GM23248 (cell line): ENCODE measurements at regions not wholly inside any gene's neighbourhood (a gene's known extent, or its start where the extent isn't known, plus 50 kb on each side); places are given as distances from the start of the nearest gene placed in this dataset.

Experiments used
- DNase-seq: peaks from one replicate; pipeline ENCODE4 v3.0.0-alpha.2; 2015
- H2AFZ ChIP-seq: fragments of 200-600 bp; sonication (generic); 2 replicates; pipeline ENCODE4 v1.6.1; 2016; ENCODE audit warnings: antibody characterized with exemption
- H3F3A ChIP-seq: fragments of 200-600 bp; sonication (generic); 2 replicates; pipeline ENCODE4 v1.6.1; 2016; ENCODE audit warnings: mild to moderate bottlenecking, antibody characterized with exemption, mixed run types; ENCODE audit not compliant: insufficient read depth
- H3K27ac ChIP-seq: fragments of 200-600 bp; sonication (generic); 2 replicates; pipeline ENCODE4 v1.5.1; 2016; ENCODE audit warnings: mild to moderate bottlenecking
- H3K27me3 ChIP-seq: fragments of 200-600 bp; sonication (generic); replicated peaks from 2 replicates; pipeline ENCODE4 v1.6.1; 2016; ENCODE audit warnings: mild to moderate bottlenecking; ENCODE audit not compliant: insufficient read depth
- H3K36me3 ChIP-seq: fragments of 200-600 bp; sonication (generic); 2 replicates; pipeline ENCODE4 v1.6.1; 2016; ENCODE audit warnings: low read depth, mild to moderate bottlenecking
- H3K4me1 ChIP-seq: fragments of 200-600 bp; sonication (generic); 2 replicates; pipeline ENCODE4 v1.6.1; 2016; ENCODE audit warnings: mild to moderate bottlenecking; ENCODE audit not compliant: insufficient read depth
- H3K4me2 ChIP-seq: fragments of 200-600 bp; sonication (generic); one replicate; pipeline ENCODE4 v1.6.1; 2016; ENCODE audit warnings: mild to moderate bottlenecking; ENCODE audit not compliant: unreplicated experiment
- H3K4me3 ChIP-seq: fragments of 200-600 bp; sonication (generic); 2 replicates; pipeline ENCODE4 v1.5.1; 2016; ENCODE audit warnings: mild to moderate bottlenecking
- H3K79me2 ChIP-seq: fragments of 200-600 bp; sonication (generic); 2 replicates; pipeline ENCODE4 v1.6.1; 2016; ENCODE audit warnings: mild to moderate bottlenecking; ENCODE audit not compliant: insufficient read depth
- H3K9ac ChIP-seq: fragments of 200-600 bp; sonication (generic); 2 replicates; pipeline ENCODE4 v1.6.1; 2016; ENCODE audit warnings: mild to moderate bottlenecking
- H3K9me2 ChIP-seq: fragments of 200-600 bp; sonication (generic); 2 replicates; pipeline ENCODE4 v1.6.1; 2016; ENCODE audit warnings: mixed run types, mild to moderate bottlenecking, moderate library complexity; ENCODE audit not compliant: insufficient read depth
- H3K9me3 ChIP-seq: fragments of 200-600 bp; sonication (generic); one replicate; pipeline ENCODE4 v1.6.1; 2017; ENCODE audit warnings: low read depth
- H4K20me1 ChIP-seq: fragments of 200-600 bp; sonication (generic); 2 replicates; pipeline ENCODE4 v1.6.0; 2016; ENCODE audit not compliant: insufficient read depth
- EZH2 ChIP-seq: fragments of 200-600 bp; sonication (generic); IDR thresholded peaks from 2 replicates; pipeline ENCODE4 v1.6.1; 2018; ENCODE audit warnings: antibody characterized with exemption, mild to moderate bottlenecking; ENCODE audit not compliant: insufficient read depth, poor library complexity, severe bottlenecking
- EZH2phosphoT487 ChIP-seq: fragments of 200-600 bp; sonication (generic); IDR thresholded peaks from 2 replicates; pipeline ENCODE4 v1.6.1; 2018; ENCODE audit warnings: antibody characterized with exemption, moderate library complexity, mild to moderate bottlenecking, low read depth; ENCODE audit not compliant: insufficient read depth
- WGBS, 2 experiments: methylation state at CpG; one replicate each; pipeline ENCODE4 v1.1.6; 2015 to 2017; ENCODE audit warnings: low lambda C conversion rate in 2 of 2, low coverage in 1 of 2; ENCODE audit errors: missing lambda C conversion rate in 2 of 2; 5-methylcytosine and 5-hydroxymethylcytosine counted together
- in situ Hi-C: fragments of 300-500 bp; cut with MboI; formaldehyde crosslinking; loops from 2 replicates; pipeline ENCODE4 v1.15.0; 2020

GRCh38 chr12:90393652-90394051, 561.3 kb downstream of the CCER1 start:
- H3K36me3 ChIP-seq, result no peaks in the 10 kb centered on the region
- no peak overlapping the region for H2AFZ ChIP-seq
- H3K27ac ChIP-seq, result no peak overlapping the region
- H3K9me2 ChIP-seq, result no peaks in the 10 kb centered on the region
- TF ChIP-seq EZH2, result no peak
- TF ChIP-seq EZH2phosphoT487, result no peak
- H3K9me3 ChIP-seq, result no peaks in the 10 kb centered on the region
- no peaks in the 10 kb centered on the region for H3K79me2 ChIP-seq
- no peaks in the 10 kb centered on the region for H3K27me3 ChIP-seq
- DNase-seq, result no peak
- no peaks in the 10 kb centered on the region for H3F3A ChIP-seq
- H3K4me3 ChIP-seq, result no peak overlapping the region
- no peak overlapping the region for H3K4me2 ChIP-seq
- no peaks in the 10 kb centered on the region for H3K4me1 ChIP-seq
- no peaks in the 10 kb centered on the region for H4K20me1 ChIP-seq
- in situ Hi-C loops, result no loop called here
- WGBS, 2 experiments, result 76 to 92% methylated on average over 2 to 5 of the region's 5 CpGs
- H3K9ac ChIP-seq, result no peak overlapping the region

- no peak for TF ChIP-seq EZH2
- TF ChIP-seq EZH2phosphoT487, result no peak
- Histone ChIP-seq H3K9me2 (no peaks in the 10 kb centered on the region), H3K9me3 (no peaks in the 10 kb centered on the region), H2AFZ (no peak overlapping the region), H3F3A (no peaks in the 10 kb centered on the region), H3K27ac (no peak overlapping the region), H3K9ac (no peak overlapping the region), H3K36me3 (no peaks in the 10 kb centered on the region), H3K4me1 (no peaks in the 10 kb centered on the region), H3K4me3 (no peak overlapping the region), H3K4me2 (no peak overlapping the region), H3K27me3 (no peaks in the 10 kb centered on the region), H4K20me1 (no peaks in the 10 kb centered on the region), H3K79me2 (no peaks in the 10 kb centered on the region)
- DNase-seq, result no peak
- in situ Hi-C loops, result no loop called here
- WGBS, 2 experiments, result 69 to 80% methylated on average over 3 of the region's 3 CpGs
These were observed 561.9 kb downstream of the CCER1 start for GRCh38 chr12:90393089-90393488.

- H3K4me2 ChIP-seq, result no peak overlapping the region
- no peaks in the 10 kb centered on the region for H4K20me1 ChIP-seq
- no peaks in the 10 kb centered on the region for H3K36me3 ChIP-seq
- no peaks in the 10 kb centered on the region for H3K79me2 ChIP-seq
- in situ Hi-C loops, result no loop called here
- no peak overlapping the region for H3K4me3 ChIP-seq
- H3K27me3 ChIP-seq, result no peaks in the 10 kb centered on the region
- H3K9me3 ChIP-seq, result no peaks in the 10 kb centered on the region
- H3K9me2 ChIP-seq, result no peaks in the 10 kb centered on the region
- H2AFZ ChIP-seq, result no peak overlapping the region
- DNase-seq, result no peak
- TF ChIP-seq EZH2phosphoT487, result no peak
- TF ChIP-seq EZH2, result no peak
- H3K27ac ChIP-seq, result no peak overlapping the region
- H3K4me1 ChIP-seq, result no peaks in the 10 kb centered on the region
- 46 to 47% methylated on average over 2 of the region's 2 CpGs for WGBS, 2 experiments
- no peaks in the 10 kb centered on the region for H3F3A ChIP-seq
- H3K9ac ChIP-seq, result no peak overlapping the region
These were observed 564.0 kb downstream of the CCER1 start for GRCh38 chr12:90390947-90391346.

DNA sequence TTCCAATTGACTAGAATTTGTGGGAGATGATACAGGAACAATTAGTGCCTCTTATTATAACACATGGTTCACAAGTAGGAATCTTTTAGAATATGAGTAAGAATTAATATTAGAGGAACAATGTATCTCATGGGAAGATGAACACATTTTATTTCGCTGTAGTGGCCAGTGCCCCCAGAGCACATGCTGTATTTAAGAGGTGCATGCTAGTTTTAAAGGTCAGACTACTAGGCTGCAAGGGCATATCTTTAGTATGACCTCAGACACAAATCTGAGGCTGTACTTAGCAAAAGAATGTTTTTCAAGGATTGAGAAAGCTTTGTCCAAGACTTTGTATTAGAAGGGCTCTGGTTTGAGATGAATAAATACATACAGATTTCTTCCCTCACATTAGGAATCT, 586.9 kb downstream of the CCER1 start:
- H3K9me3 ChIP-seq, result no peaks in the 10 kb centered on the region
- H3K27me3 ChIP-seq, result no peaks in the 10 kb centered on the region
- no peak overlapping the region for H3K4me3 ChIP-seq
- H3K79me2 ChIP-seq, result no peaks in the 10 kb centered on the region
- H4K20me1 ChIP-seq, result no peaks in the 10 kb centered on the region
- peaks cover 6% of the 10 kb centered on the region; the same call in 1 of the 2 replicates for H3K4me1 ChIP-seq
- H3K36me3 ChIP-seq, result no peaks in the 10 kb centered on the region
- H3K9ac ChIP-seq, result no peak overlapping the region
- H3F3A ChIP-seq, result no peaks in the 10 kb centered on the region
- in situ Hi-C loops, result no loop called here
- no peaks in the 10 kb centered on the region for H3K9me2 ChIP-seq
- H3K27ac ChIP-seq, result no peak overlapping the region
- DNase-seq, result no peak
- no peak overlapping the region for H3K4me2 ChIP-seq
- 55 to 64% methylated on average over 1 of the region's 1 CpG for WGBS, 2 experiments
- no peak for TF ChIP-seq EZH2phosphoT487
- no peak for TF ChIP-seq EZH2
- H2AFZ ChIP-seq, result no peak overlapping the region

- H3K9ac ChIP-seq, result no peak overlapping the region
- H3K9me2 ChIP-seq, result no peaks in the 10 kb centered on the region
- no peak overlapping the region for H3K4me3 ChIP-seq
- H3K79me2 ChIP-seq, result no peaks in the 10 kb centered on the region
- H3K36me3 ChIP-seq, result no peaks in the 10 kb centered on the region
- H3F3A ChIP-seq, result no peaks in the 10 kb centered on the region
- H3K27me3 ChIP-seq, result no peaks in the 10 kb centered on the region
- TF ChIP-seq EZH2phosphoT487 (no peak), EZH2 (no peak)
- no peak overlapping the region for H3K4me2 ChIP-seq
- peaks cover 6% of the 10 kb centered on the region; the same call in 1 of the 2 replicates for H3K4me1 ChIP-seq
- H2AFZ ChIP-seq, result no peak overlapping the region
- no peaks in the 10 kb centered on the region for H4K20me1 ChIP-seq
- no peaks in the 10 kb centered on the region for H3K9me3 ChIP-seq
- no peak overlapping the region for H3K27ac ChIP-seq
- in situ Hi-C loops, result no loop called here
- 27 to 36% methylated on average over 2 of the region's 2 CpGs for WGBS, 2 experiments
- DNase-seq, result peak; percentile 65
These were observed 588.7 kb downstream of the CCER1 start for GRCh38 chr12:90366286-90366685.
